Stimulated activated CD8-positive, alpha-beta memory T cell treated with anti-CD3 and anti-CD28 coated beads, Interleukin-4, amount 100 ng/mL, for 24 hours (primary cell): ENCODE measurements at regions not wholly inside any gene's neighbourhood (a gene's known extent, or its start where the extent isn't known, plus 50 kb on each side); places are given as distances from the start of the nearest gene placed in this dataset.

Source experiments
- DNase-seq: peaks from one replicate; pipeline ENCODE4 v3.0.0-alpha.2; 2020; ENCODE audit warnings: low read depth

- DNase-seq = no peak
Observed at GRCh38 chr5:136811086-136811485, 445.7 kb upstream of the TRPC7 start.

GRCh38 chr5:136810261-136810801 lies 445.0 kb upstream of the TRPC7 start:
- DNase-seq = no peak

GRCh38 chr5:136809382-136809781 lies 444.0 kb upstream of the TRPC7 start:
- DNase-seq = no peak

DNA sequence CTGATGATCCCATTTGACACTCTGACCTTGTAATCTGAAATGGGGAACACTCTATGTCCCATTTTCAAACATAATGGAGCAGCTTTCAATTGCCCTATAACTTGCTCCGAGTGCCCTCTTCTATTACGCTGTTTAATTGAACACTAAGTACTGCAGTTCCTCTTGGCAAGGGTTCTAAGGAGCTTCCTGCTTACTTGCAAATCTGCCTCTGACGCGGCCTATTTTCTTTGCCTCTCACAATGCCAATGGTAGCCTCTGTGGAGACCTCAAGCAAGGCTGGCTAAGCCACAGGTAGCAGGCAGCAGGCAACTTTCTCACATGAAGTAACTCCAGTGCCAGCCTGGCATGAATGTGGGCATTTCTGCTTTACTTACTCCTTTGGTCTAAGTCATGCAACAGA lies 443.4 kb upstream of the TRPC7 start:
- no peak for DNase-seq

- DNase-seq = no peak
Observed at GRCh38 chr5:136805466-136805865, 440.1 kb upstream of the TRPC7 start.

- DNase-seq = no peak
Observed at GRCh38 chr5:136802383-136802782, 437.0 kb upstream of the TRPC7 start.

GRCh38 chr5:136799806-136800372 lies 434.5 kb upstream of the TRPC7 start:
- DNase-seq = no peak

GRCh38 chr5:136793300-136793699 lies 428.0 kb upstream of the TRPC7 start:
- DNase-seq = no peak

DNA sequence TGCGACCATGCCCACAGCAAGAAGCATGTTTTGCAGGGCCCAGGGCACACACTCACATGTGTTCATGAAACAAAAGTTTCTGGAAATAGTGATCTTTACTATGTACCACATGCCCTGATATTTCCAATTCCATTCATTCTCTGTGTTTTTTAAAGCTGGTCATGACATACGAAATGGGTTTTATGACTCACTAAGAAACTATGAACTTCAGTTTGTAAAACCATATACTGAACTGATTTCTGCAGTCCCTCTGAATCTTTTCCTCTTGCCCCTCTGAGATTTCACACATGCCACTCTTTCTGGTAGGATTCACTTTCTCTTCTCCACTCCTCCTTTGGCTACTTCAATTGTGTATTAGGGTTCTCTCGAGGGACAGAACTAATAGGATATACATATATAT lies 416.1 kb upstream of the TRPC7 start:
- DNase-seq = no peak

DNA sequence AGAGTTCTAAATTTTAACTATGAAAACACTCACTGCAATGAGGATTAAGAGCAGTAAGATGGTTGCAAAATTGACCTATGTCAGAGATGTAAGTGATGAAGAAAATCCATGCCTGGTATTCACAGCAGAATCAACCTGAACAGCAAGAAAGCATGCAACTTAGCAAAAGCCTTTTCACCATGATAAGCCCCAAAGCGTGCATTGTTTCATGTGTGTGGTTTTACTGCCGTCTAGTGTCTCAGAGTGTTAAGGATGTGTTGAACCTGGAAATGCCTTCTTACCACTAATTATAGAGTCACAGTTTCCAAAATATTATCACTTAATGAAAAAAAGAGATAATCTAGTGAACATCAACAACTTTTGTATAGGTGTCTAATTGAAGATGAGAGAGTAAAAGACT lies 415.2 kb upstream of the TRPC7 start:
- DNase-seq = no peak

DNA sequence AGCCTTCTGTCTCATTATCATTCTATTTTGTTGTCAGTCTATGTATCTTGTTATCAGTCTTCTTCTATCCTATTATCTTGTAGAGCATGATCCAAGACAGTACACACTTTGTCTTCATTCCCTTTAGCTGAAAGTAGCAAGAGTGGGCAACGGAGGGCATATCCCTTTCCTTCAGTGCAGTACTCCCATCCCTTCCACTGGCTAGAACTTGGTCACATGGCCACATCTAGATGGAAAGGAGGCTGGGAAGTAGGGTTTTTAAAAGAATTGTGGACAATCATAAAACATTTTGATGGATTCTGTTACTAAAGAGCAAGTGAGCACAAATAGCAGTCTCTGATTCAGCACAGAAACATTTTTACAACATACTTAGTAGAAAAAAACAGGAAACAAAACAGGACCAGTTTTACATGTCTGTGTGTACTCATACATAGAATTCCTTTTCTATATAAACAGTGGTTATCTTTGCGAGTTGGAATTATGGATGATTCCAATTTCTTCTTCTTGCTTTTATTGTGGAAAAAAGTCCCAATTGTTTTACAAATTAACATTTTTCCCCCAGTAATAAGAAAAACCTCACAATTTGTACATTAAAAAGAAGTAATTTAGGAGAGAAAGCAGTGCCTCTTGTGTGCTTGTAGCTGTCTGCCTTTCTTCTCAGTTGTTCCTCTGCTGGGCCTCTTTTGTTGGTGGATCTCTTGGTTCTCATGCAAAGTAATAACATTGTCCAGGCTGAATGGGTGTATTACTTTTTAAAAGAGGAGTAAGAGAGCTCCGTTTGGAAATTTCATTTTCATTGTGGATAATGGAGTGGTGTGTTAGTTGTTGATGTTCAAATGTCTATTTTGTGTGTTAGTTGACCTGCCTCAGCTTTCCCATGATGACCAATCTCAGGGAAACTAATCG lies 410.9 kb upstream of the TRPC7 start:
- DNase-seq = no peak

GRCh38 chr5:136772491-136772890 lies 407.1 kb upstream of the TRPC7 start:
- no peak for DNase-seq

DNA sequence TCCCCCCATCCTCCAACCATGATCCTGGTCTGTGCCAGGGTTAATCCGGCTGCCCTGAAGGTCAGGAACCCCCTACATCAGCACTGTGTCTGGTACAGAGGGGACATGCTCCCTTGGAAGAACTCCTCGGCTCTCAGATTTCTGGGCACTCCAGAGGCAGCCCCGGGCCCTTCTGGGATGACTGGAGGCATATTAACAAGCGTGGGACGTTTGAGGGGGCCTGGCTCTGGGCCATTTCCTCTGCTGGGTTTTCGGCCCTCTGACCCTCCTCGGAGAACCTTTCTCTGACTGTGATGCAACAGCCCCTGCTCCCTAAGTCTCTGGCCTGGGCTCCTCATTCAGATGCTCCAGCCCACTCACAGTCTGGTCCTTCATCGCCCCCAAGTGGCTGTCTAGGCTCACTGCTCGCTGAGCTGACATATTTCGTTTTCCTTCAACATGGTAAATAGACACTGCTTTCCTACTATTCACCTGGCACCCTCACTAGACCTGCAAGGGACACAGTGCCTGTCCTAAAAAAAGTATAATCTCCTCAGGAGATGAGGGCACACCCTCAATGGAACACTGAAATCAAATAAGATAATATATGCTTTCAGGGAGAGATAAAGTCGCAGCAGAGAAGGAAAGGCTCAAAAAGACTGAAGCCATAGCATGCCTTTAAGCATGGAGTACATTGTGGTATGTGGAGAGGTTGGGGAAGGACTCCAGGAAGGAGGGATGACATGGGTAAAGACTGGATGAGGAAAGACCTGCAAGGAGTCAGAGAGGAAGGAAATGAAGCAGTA lies 404.7 kb upstream of the TRPC7 start:
- DNase-seq = peak; percentile 6

GRCh38 chr5:136769093-136769492 lies 403.7 kb upstream of the TRPC7 start:
- DNase-seq = no peak

- DNase-seq = no peak
Observed at GRCh38 chr5:136768457-136768856, 403.1 kb upstream of the TRPC7 start.

DNA sequence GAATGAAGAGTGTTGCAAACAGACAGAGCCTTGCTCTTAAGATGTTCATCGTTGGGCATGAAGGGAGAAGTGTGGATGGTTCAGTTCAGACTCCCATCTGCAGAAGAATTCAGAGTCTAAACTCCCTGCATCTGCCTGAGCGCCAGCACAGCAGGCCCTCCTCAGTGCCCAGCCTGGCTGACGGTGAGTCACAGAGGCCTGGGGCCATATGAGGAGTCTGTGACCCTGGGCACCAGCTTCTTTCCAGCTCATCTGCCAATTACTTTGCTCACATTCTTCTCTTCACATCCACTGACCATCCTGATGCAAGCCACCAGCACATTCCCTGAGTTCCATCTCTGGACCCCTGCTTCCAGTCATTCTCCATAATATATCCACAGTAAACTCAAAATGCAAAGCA lies 401.1 kb upstream of the TRPC7 start:
- no peak for DNase-seq

DNA sequence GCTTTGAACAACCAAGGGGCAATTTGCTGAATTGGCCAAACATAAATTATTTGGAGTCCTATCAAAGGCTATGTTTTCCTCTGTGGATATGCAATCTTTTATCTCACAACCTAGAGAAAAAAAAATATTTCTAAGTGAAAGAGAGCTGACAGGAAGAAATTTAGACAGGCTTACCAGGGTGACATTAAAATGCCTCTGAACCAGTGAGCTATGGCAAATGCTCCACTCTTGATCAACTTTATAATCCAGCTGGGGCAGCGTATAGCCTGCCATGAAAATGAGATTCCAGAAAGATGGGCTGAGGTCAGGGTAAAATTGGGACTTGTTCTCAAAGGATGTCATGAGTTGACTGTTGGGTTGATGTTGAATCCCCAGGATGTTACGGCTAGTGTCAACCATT lies 399.3 kb upstream of the TRPC7 start:
- DNase-seq = no peak

GRCh38 chr5:136763548-136763947 lies 398.2 kb upstream of the TRPC7 start:
- DNase-seq = no peak

DNA sequence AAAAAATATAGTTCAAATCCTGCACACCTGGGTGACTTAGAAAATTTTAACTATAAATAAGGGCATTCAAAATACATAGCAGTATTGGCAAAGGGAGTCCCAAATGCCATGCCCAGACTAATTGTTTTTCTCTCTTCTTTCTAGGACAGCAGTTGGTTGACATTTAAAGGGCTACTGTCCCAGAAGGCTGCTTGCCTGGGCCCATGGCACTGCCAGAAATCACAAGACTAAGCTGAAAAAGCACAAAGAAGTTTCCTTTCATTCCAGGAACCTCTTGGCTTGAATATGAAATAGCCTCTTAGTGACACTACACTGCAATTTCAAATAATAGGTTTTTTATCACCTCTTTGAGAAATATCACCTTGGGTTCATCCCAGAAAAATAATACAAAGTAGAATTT lies 388.9 kb upstream of the TRPC7 start:
- DNase-seq = no peak

DNA sequence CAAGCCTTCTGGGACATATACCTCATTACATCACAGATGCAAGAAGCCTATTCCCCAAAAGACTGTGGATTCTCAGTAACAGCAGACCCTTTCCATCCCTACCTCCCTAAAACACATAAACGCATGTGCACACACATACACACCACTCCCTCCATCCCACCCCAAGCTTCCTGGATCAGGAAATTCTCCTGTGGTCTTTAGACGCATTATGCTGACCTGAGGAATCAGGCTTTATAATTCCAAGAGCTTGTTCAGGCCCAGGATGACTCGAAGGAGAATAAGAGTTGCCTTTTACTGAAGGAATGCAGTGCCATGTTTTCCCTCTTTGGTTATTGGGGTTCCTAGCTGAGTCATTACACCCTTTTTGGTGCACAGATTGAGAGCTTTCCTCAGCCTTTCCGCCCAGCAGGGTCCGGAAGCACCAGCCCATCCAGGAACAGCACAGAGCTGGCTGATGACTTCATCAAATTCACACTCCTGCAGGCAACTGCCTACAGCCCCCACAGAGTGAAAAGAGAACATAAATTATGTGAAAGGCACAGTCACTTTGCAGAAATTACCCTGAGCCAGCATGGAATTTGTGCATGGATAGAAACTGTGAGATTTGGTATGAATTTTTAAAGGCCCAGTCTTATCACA lies 385.0 kb upstream of the TRPC7 start:
- DNase-seq = no peak

- DNase-seq = no peak
Observed at GRCh38 chr5:136749016-136749415, 383.7 kb upstream of the TRPC7 start.

GRCh38 chr5:136743052-136743451 lies 377.7 kb upstream of the TRPC7 start:
- no peak for DNase-seq
